ENCODE measurements at regions not wholly inside any gene's neighbourhood (a gene's known extent, or its start where the extent isn't known, plus 50 kb on each side); places are given as distances from the start of the nearest gene placed in this dataset.

DNA sequence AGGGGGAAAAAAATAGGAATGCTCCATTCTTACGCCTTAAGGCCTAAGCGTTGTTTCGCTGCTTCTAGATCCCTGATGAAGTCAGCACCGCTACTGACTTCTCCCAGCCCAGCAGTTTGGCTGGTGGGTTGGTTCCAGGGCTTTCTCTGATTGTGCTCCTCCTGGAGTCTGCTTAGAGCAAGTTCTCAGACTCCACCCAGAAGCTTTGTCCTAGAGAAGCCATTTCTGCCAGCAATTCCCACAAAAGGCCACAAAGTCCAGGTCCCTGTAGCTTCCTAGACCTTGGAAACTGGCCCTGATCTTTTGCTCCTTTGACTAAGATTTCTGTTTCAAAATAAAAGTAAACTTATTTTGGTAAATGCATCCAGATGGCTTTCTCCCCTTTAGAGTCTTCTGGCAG is 65.4 kb downstream of the KCTD12 start:
- DNase-seq (ENCODE audit: extremely low spot score), result no peak
- TF ChIP-seq SUZ12 (IDR thresholded peaks at IDR 0.05) (no peak), ELF4 (IDR thresholded peaks at IDR 0.05) (no peak), FOXM1 (IDR thresholded peaks at IDR 0.05; ENCODE audit: borderline replicate concordance) (no peak), SP1 (IDR thresholded peaks at IDR 0.05) (no peak)
- TF ChIP-seq, protein P1, sequence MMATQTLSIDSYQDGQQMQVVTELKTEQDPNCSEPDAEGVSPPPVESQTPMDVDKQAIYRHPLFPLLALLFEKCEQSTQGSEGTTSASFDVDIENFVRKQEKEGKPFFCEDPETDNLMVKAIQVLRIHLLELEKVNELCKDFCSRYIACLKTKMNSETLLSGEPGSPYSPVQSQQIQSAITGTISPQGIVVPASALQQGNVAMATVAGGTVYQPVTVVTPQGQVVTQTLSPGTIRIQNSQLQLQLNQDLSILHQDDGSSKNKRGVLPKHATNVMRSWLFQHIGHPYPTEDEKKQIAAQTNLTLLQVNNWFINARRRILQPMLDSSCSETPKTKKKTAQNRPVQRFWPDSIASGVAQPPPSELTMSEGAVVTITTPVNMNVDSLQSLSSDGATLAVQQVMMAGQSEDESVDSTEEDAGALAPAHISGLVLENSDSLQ (IDR thresholded peaks at IDR 0.05), result no peak
- CTCF ChIA-PET, result no interaction called here
- POLR2A ChIA-PET, result no interaction called here

DNA sequence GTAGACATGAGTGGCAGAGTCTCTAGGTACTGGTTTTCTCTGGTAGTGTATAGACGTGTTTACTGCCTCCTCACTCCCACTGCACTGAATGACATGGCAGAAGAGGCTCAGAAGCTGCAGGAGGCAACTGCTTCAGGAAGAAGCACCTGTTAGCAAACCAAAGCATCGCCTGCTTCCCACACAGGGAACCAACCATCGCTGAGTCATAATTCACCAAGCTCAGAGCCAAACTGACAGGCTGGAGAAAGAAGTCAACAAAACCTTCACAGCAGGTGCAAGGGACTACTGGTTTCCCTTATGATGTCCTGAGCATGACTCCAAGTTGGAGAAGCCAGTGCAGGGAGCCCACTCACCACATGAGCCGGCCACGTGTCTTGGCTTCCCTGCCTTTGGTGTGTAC is 69.8 kb downstream of the KCTD12 start:
- DNase-seq (ENCODE audit: extremely low spot score), result no peak
- no peak for TF ChIP-seq ZNF384 (IDR thresholded peaks at IDR 0.05)
- TF ChIP-seq, protein P1 (IDR thresholded peaks at IDR 0.05), result peak; percentile 30; the same call in 1 of the 2 replicates
- CTCF ChIA-PET, result no interaction called here
- POLR2A ChIA-PET, result no interaction called here

DNA sequence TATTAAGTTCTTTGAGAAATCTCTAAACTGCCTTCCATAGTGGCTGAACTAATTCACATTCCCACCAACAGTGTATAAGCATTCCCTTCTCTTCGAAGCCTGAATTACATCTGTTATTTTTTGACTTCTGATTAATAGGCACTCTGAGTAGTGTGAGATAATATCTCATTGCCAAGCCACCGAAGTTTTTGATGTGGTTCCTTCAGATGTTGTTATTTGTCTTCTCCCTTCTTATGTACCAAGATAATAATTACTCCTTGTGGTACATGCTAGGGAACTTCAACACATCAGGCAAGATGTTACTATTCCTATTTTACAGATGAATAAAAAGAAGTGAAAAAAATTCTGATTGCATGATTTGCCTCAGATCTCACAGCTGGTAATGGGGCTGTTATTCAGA is 70.9 kb downstream of the KCTD12 start:
- DNase-seq (ENCODE audit: extremely low spot score), result no peak
- no peak for TF ChIP-seq ARNT (IDR thresholded peaks at IDR 0.05)
- no peak for TF ChIP-seq ELF4 (IDR thresholded peaks at IDR 0.05)
- TF ChIP-seq CTBP1 (IDR thresholded peaks at IDR 0.05; ENCODE audit: borderline replicate concordance), result no peak
- no peak for TF ChIP-seq FOXA1 (IDR thresholded peaks at IDR 0.05)
- no peak for TF ChIP-seq SUZ12 (IDR thresholded peaks at IDR 0.05)
- no peak for TF ChIP-seq ZNF384 (IDR thresholded peaks at IDR 0.05)
- ChIA-PET POLR2A (no interaction called here), CTCF (no interaction called here)

DNA sequence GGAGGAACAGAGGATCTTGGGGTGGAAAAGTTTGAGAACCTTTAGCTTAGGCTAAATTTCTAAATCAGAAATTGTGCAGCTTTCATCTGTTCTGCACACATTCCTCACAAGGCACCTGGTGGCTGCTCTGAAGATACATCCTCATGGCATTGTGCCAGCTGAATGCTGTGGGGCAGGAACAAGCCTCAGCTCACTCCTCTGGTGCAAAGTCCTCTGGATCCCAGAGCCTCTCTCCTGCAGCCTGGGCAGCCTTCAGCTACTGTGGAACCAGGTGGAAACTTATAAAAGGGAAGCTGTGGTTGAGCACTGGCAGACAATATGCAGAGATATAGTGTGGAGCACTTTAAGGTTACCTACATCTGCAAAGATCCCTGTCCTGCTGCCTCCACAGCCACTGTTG is 72.3 kb downstream of the KCTD12 start:
- TF ChIP-seq, protein P1 (IDR thresholded peaks at IDR 0.05), result no peak
- TF ChIP-seq FOXM1 (IDR thresholded peaks at IDR 0.05; ENCODE audit: borderline replicate concordance) (no peak), SUZ12 (IDR thresholded peaks at IDR 0.05) (no peak), FOXA1 (IDR thresholded peaks at IDR 0.05) (no peak), TARDBP (IDR thresholded peaks at IDR 0.05) (no peak), BHLHE40 (IDR thresholded peaks at IDR 0.05; ENCODE audit: borderline replicate concordance) (no peak), LEF1 (IDR thresholded peaks at IDR 0.05; ENCODE audit: borderline replicate concordance) (no peak), ZNF384 (IDR thresholded peaks at IDR 0.05) (no peak), ARNT (IDR thresholded peaks at IDR 0.05) (no peak)
- ChIA-PET POLR2A (no interaction called here), CTCF (interaction anchor here (1.5 kb wide), 1 partner anchor 71 kb away, joined by 5 read pairs; no protein-coding TSS in a partner anchor)
- no peak for DNase-seq (ENCODE audit: extremely low spot score)

DNA sequence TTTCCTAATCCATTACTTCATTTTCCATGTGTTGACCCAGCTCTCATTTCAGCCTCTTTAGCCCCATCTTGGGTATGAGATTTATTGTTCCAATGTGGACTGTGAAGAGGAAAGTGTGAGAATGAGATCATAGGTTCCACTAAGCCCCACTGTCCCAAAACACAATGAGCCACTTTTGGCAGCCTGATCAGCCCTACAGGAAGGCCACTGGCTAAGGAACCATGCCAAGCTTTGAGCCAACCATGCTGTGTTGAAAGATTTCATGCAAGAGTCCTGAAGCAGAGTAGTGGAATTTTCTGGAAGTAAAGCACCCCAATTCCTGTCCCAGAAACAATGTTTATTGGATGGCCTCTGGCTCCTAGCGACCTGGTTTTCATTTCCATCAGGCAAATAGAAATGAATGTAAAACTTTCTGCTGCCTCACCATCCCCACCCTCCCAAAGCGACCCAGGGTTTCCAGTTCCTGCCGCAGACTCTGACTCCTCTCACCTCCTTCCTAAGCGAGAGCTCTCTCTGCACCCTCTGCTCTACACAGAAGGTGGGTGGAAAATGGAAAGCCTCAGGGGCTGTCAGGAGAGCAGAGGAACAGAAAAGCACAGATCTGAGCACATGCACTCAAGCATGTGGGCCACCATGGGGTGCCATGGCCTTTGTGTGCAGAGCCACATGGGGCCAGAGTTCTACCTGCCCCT is 73.1 kb downstream of the KCTD12 start:
- ChIA-PET CTCF (interaction anchor here (1.5 kb wide), 1 partner anchor 72 kb away, joined by 5 read pairs; no protein-coding TSS in a partner anchor), POLR2A (no interaction called here)
- no peak for DNase-seq (ENCODE audit: extremely low spot score)
- TF ChIP-seq NFRKB (IDR thresholded peaks at IDR 0.05) (no peak), L3MBTL2 (conservative IDR thresholded peaks at IDR 0.05) (no peak), ZNF384 (IDR thresholded peaks at IDR 0.05) (no peak), ARNT (IDR thresholded peaks at IDR 0.05) (no peak), BHLHE40 (IDR thresholded peaks at IDR 0.05; ENCODE audit: borderline replicate concordance) (no peak), CTBP1 (IDR thresholded peaks at IDR 0.05; ENCODE audit: borderline replicate concordance) (no peak), LEF1 (IDR thresholded peaks at IDR 0.05; ENCODE audit: borderline replicate concordance) (no peak)
- TF ChIP-seq, protein P1 (IDR thresholded peaks at IDR 0.05), result no peak

DNA sequence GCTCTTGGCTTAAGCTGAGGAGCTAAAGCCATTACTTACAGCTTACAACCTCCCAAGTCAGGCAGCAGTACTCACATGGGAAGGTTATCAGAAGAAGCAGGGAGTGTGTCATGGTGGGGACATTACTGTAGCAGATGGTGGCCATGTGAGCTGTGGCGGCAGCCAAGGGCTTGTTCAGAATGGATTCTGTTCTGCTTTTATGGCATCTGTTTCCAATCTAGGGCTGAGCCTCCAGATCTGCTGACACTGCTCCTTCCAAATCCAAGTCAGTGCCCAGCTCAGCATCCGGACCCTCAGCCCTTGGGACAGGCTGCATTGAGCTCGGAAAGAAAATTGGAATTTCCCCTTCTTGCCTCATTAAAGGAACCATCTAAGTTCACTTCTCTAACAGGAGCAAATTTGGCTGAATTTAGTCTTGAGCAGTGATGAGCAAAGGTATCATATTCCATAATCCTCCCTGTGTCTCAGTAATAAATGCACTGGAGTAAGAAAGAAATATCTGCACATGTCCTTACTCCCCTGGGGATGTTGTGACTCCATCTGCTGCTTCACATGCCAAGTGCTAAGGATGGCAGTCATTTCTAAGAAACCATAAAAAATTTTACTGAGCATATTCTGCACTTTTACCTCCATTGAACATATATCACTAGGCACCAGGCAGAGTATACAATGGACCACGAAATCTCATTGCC is 73.9 kb downstream of the KCTD12 start:
- ChIA-PET POLR2A (no interaction called here), CTCF (interaction anchor here (0.6 kb wide), 1 partner anchor 15 kb away, joined by 7 read pairs; no protein-coding TSS in a partner anchor)
- no peak for TF ChIP-seq ARNT (IDR thresholded peaks at IDR 0.05)
- TF ChIP-seq, protein P1 (IDR thresholded peaks at IDR 0.05), result no peak
- no peak for TF ChIP-seq BHLHE40 (IDR thresholded peaks at IDR 0.05; ENCODE audit: borderline replicate concordance)
- TF ChIP-seq FOXM1 (IDR thresholded peaks at IDR 0.05; ENCODE audit: borderline replicate concordance), result no peak
- TF ChIP-seq FOXA1 (IDR thresholded peaks at IDR 0.05), result no peak
- no peak for TF ChIP-seq SUZ12 (IDR thresholded peaks at IDR 0.05)
- TF ChIP-seq HDGF (IDR thresholded peaks at IDR 0.05; ENCODE audit: borderline replicate concordance), result no peak
- TF ChIP-seq CTBP1 (IDR thresholded peaks at IDR 0.05; ENCODE audit: borderline replicate concordance), result no peak
- no peak for DNase-seq (ENCODE audit: extremely low spot score)

Measured in HEK293T (cell line).